ENCODE measurements at regions not wholly inside any gene's neighbourhood (a gene's known extent, or its start where the extent isn't known, plus 50 kb on each side); places are given as distances from the start of the nearest gene placed in this dataset.

DNA sequence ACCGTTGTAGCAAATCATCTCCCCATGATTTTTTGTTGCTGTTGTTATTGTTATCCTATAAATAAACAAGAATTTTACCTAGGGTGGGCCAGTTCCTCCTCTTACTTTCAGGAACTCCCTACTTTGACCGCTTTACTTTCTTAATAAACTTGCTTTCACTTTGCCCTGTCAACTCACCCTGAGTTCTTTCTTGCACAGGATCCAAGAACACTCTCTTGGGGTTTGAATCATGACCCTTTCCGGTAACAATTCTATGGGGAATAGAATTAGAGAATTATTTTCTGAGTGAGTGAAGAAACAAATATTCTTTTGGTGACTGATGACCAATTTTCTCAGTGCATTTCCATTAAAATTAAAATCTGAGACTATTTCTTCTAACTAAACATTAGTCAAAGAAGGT, 584.0 kb upstream of the TENM3 start:
- no peaks in the 10 kb centered on the region for H4K20me1 ChIP-seq (ENCODE audit: insufficient read depth, low read length)
- H3K4me2 ChIP-seq (ENCODE audit: insufficient read depth, low read length): peak overlapping the region; percentile 33
- H2AFZ ChIP-seq (ENCODE audit: low read length): no peak overlapping the region
- peaks cover 40% of the 10 kb centered on the region for H3K4me1 ChIP-seq (ENCODE audit: insufficient read depth, low read length)
- no peaks in the 10 kb centered on the region for H3K36me3 ChIP-seq (ENCODE audit: insufficient read depth, low read length)
- peak; percentile 27 for DNase-seq (ENCODE audit: insufficient read length, low spot score, missing footprints)
- TF ChIP-seq, protein P1, sequence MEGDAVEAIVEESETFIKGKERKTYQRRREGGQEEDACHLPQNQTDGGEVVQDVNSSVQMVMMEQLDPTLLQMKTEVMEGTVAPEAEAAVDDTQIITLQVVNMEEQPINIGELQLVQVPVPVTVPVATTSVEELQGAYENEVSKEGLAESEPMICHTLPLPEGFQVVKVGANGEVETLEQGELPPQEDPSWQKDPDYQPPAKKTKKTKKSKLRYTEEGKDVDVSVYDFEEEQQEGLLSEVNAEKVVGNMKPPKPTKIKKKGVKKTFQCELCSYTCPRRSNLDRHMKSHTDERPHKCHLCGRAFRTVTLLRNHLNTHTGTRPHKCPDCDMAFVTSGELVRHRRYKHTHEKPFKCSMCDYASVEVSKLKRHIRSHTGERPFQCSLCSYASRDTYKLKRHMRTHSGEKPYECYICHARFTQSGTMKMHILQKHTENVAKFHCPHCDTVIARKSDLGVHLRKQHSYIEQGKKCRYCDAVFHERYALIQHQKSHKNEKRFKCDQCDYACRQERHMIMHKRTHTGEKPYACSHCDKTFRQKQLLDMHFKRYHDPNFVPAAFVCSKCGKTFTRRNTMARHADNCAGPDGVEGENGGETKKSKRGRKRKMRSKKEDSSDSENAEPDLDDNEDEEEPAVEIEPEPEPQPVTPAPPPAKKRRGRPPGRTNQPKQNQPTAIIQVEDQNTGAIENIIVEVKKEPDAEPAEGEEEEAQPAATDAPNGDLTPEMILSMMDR (IDR thresholded peaks at IDR 0.05; ENCODE audit: extremely low read depth, low read depth, low read length): no peak
- no peaks in the 10 kb centered on the region for H3K9me3 ChIP-seq (ENCODE audit: low read depth, low read length)
- H3K79me2 ChIP-seq (ENCODE audit: insufficient read depth, low read length): no peaks in the 10 kb centered on the region
- H3K27ac ChIP-seq (ENCODE audit: low read depth, low read length): peak overlapping the region; percentile 17
- H3K4me3 ChIP-seq (ENCODE audit: insufficient read depth, low read length): no peak overlapping the region
- no peaks in the 10 kb centered on the region for H3K27me3 ChIP-seq (ENCODE audit: insufficient read depth, low read length)

DNA sequence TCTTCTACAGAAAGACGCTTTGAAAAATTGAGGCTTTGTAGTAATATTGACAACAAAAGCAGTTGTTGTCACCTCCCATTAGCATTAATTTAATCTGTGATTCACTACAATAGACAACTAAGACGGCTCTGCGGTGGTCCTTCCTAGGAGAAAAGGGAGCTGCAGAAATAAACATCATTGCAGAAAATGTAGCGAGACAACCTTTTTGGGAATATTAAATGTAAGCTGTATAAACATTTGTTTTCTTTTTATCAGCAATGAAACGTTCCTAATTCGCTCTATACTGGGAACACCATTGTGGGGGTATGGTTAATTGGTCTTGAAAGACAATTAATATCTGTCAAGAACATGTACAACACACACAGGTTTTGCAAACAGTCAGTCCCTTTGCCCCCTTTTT, 583.3 kb upstream of the TENM3 start:
- Histone ChIP-seq H4K20me1 (ENCODE audit: insufficient read depth, low read length) (no peaks in the 10 kb centered on the region), H2AFZ (ENCODE audit: low read length) (no peak overlapping the region), H3K9me3 (ENCODE audit: low read depth, low read length) (no peaks in the 10 kb centered on the region), H3K4me1 (ENCODE audit: insufficient read depth, low read length) (peaks cover 40% of the 10 kb centered on the region), H3K36me3 (ENCODE audit: insufficient read depth, low read length) (no peaks in the 10 kb centered on the region), H3K79me2 (ENCODE audit: insufficient read depth, low read length) (no peaks in the 10 kb centered on the region), H3K27ac (ENCODE audit: low read depth, low read length) (peak overlapping the region; percentile 25), H3K4me2 (ENCODE audit: insufficient read depth, low read length) (peak overlapping the region; percentile 33), H3K27me3 (ENCODE audit: insufficient read depth, low read length) (no peaks in the 10 kb centered on the region), H3K4me3 (ENCODE audit: insufficient read depth, low read length) (no peak overlapping the region)
- TF ChIP-seq, protein P1 (IDR thresholded peaks at IDR 0.05; ENCODE audit: extremely low read depth, low read depth, low read length): no peak
- DNase-seq (ENCODE audit: insufficient read length, low spot score, missing footprints): no peak

DNA sequence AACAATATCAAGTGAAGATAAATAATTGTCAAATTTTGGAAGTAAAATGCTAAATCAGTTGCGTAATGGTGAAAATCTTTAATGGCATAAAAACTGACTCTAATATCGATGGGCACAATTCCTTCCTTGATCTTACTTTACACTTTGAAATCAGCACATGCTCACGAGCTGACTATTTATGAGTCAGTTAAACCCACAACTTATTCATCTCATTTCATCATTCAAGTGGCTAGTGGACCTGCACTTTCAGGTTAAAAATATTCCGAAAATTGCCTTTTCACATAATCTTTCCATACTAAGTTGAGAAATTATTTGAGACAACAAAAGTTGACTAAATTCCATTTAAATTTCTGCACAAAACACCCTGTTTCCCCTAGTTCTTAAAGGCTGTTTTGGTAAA, 582.1 kb upstream of the TENM3 start:
- no peaks in the 10 kb centered on the region for H3K27me3 ChIP-seq (ENCODE audit: insufficient read depth, low read length)
- no peaks in the 10 kb centered on the region for H3K9me3 ChIP-seq (ENCODE audit: low read depth, low read length)
- no peak overlapping the region for H2AFZ ChIP-seq (ENCODE audit: low read length)
- no peaks in the 10 kb centered on the region for H4K20me1 ChIP-seq (ENCODE audit: insufficient read depth, low read length)
- TF ChIP-seq, protein P1 (IDR thresholded peaks at IDR 0.05; ENCODE audit: extremely low read depth, low read depth, low read length): no peak
- no peaks in the 10 kb centered on the region for H3K36me3 ChIP-seq (ENCODE audit: insufficient read depth, low read length)
- peak overlapping the region; percentile 48 for H3K4me2 ChIP-seq (ENCODE audit: insufficient read depth, low read length)
- H3K4me1 ChIP-seq (ENCODE audit: insufficient read depth, low read length): peaks cover 40% of the 10 kb centered on the region
- H3K79me2 ChIP-seq (ENCODE audit: insufficient read depth, low read length): no peaks in the 10 kb centered on the region
- H3K27ac ChIP-seq (ENCODE audit: low read depth, low read length): peak overlapping the region; percentile 90
- no peak for DNase-seq (ENCODE audit: insufficient read length, low spot score, missing footprints)
- H3K4me3 ChIP-seq (ENCODE audit: insufficient read depth, low read length): no peak overlapping the region

DNA sequence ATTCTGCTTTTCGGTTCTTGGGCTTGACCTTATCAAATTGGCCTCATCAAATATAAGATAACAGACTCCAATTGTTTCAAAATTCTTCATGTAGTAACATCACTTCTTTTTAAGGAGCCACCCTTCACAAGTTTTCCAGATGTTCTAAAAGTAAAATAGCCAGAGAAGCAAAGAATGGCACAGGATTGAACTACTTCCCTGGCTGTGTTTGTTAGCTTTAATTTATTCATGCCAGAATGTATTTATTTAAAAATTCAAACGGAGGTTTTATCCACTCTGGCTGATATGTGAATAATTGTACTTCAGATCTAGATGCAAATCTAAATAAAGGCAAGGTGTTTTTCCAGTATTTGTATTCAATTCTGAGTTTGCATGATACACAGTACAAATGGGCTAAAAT, 581.3 kb upstream of the TENM3 start:
- Histone ChIP-seq H3K4me2 (ENCODE audit: insufficient read depth, low read length) (peak overlapping the region; percentile 49), H3K36me3 (ENCODE audit: insufficient read depth, low read length) (no peaks in the 10 kb centered on the region)
- DNase-seq (ENCODE audit: insufficient read length, low spot score, missing footprints): no peak

More for the DNA sequence above, 581.3 kb upstream of the TENM3 start:
- Histone ChIP-seq H3K27me3 (ENCODE audit: insufficient read depth, low read length) (no peaks in the 10 kb centered on the region), H3K4me3 (ENCODE audit: insufficient read depth, low read length) (no peak overlapping the region), H3K9me3 (ENCODE audit: low read depth, low read length) (no peaks in the 10 kb centered on the region), H3K27ac (ENCODE audit: low read depth, low read length) (peak overlapping the region; percentile 90), H3K4me1 (ENCODE audit: insufficient read depth, low read length) (peaks cover 40% of the 10 kb centered on the region), H4K20me1 (ENCODE audit: insufficient read depth, low read length) (no peaks in the 10 kb centered on the region), H2AFZ (ENCODE audit: low read length) (no peak overlapping the region), H3K79me2 (ENCODE audit: insufficient read depth, low read length) (no peaks in the 10 kb centered on the region)
- TF ChIP-seq, protein P1 (IDR thresholded peaks at IDR 0.05; ENCODE audit: extremely low read depth, low read depth, low read length): no peak
